Smooth muscle cell (in vitro differentiated cells): ENCODE measurements at regions not wholly inside any gene's neighbourhood (a gene's known extent, or its start where the extent isn't known, plus 50 kb on each side); places are given as distances from the start of the nearest gene placed in this dataset.

Experiments used
- DNase-seq: peaks from one replicate; lab custom pipeline; 2025; ENCODE audit not compliant: unreplicated experiment; lab: John Stamatoyannopoulos, UW
- H2AFZ ChIP-seq: fragments of 200-600 bp; sonication (generic); 2 replicates; pipeline ENCODE4 v1.6.0; 2016; ENCODE audit warnings: antibody characterized with exemption, low read depth, mild to moderate bottlenecking
- H3F3A ChIP-seq: fragments of 200-600 bp; sonication (generic); 2 replicates; pipeline ENCODE4 v1.6.0; 2017; ENCODE audit warnings: antibody characterized with exemption, low read depth
- H3K27ac ChIP-seq: fragments of 200-600 bp; sonication (generic); 2 replicates; pipeline ENCODE4 v1.5.1; 2016; ENCODE audit warnings: low read depth, mild to moderate bottlenecking
- H3K27me3 ChIP-seq: fragments of 200-600 bp; sonication (generic); 2 replicates; pipeline ENCODE4 v1.6.1; 2016; ENCODE audit warnings: low read depth, mild to moderate bottlenecking
- H3K36me3 ChIP-seq: fragments of 200-600 bp; sonication (generic); 2 replicates; pipeline ENCODE4 v1.5.1; 2016; ENCODE audit warnings: low read depth
- H3K4me1 ChIP-seq: fragments of 200-600 bp; sonication (generic); 2 replicates; pipeline ENCODE4 v1.5.1; 2016; ENCODE audit warnings: low read depth
- H3K4me2 ChIP-seq: fragments of 200-600 bp; sonication (generic); 2 replicates; pipeline ENCODE4 v1.6.0; 2016; ENCODE audit warnings: mild to moderate bottlenecking
- H3K4me3 ChIP-seq: fragments of 200-600 bp; sonication (generic); 2 replicates; pipeline ENCODE4 v1.5.1; 2016; ENCODE audit warnings: mild to moderate bottlenecking
- H3K79me2 ChIP-seq: fragments of 200-600 bp; sonication (generic); 2 replicates; pipeline ENCODE4 v1.6.0; 2016; ENCODE audit warnings: low read depth, mild to moderate bottlenecking
- H3K9ac ChIP-seq: fragments of 200-600 bp; sonication (generic); 2 replicates; pipeline ENCODE4 v1.6.0; 2016; ENCODE audit warnings: low read depth
- H3K9me3 ChIP-seq: fragments of 200-600 bp; sonication (generic); replicated peaks from 2 replicates; pipeline ENCODE4 v1.5.1; 2016; ENCODE audit warnings: low read depth
- H4K20me1 ChIP-seq: fragments of 200-600 bp; sonication (generic); 2 replicates; pipeline ENCODE4 v1.6.0; 2016; ENCODE audit warnings: low read depth
- WGBS: methylation state at CpG from one replicate; pipeline ENCODE4 v1.1.7; 2016; ENCODE audit warnings: low lambda C conversion rate; 5-methylcytosine and 5-hydroxymethylcytosine counted together
- TF ChIP-seq, protein P1 (sequence below): fragments of 200-600 bp; sonication (generic); IDR thresholded peaks from 2 replicates; pipeline ENCODE4 v1.5.1; 2017; ENCODE audit warnings: borderline replicate concordance, mild to moderate bottlenecking, antibody characterized with exemption; ENCODE audit not compliant: insufficient read depth, poor library complexity, severe bottlenecking

DNA sequence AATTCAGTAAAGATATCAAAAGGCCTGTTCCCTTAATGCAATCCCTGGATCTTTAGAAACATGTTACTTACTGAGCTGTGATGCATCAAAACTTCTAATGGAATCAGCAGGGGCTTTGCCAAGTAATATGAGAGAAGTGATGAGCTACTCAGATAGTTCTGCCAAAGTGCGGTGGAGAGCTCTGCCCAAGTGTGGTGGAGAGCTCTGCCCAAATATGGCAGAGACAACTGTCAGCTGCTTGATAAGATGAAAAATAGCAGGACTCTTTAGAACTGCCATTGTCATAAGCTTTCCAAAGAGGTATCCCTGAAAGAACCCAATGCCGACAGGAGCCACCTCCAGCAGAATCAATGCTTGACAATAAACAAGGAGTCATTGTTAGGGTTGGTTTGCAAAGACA lies 167.9 kb upstream of the SLC39A10 start:
- Histone ChIP-seq H3K4me2 (no peak overlapping the region), H3K27ac (no peak overlapping the region), H3K36me3 (no peaks in the 10 kb centered on the region), H3K4me3 (no peak overlapping the region), H4K20me1 (no peaks in the 10 kb centered on the region), H2AFZ (no peak overlapping the region), H3K9me3 (no peaks in the 10 kb centered on the region), H3K4me1 (no peaks in the 10 kb centered on the region), H3F3A (no peaks in the 10 kb centered on the region), H3K27me3 (no peaks in the 10 kb centered on the region), H3K9ac (no peak overlapping the region), H3K79me2 (no peaks in the 10 kb centered on the region)
- DNase-seq, result no peak
- TF ChIP-seq, protein P1, sequence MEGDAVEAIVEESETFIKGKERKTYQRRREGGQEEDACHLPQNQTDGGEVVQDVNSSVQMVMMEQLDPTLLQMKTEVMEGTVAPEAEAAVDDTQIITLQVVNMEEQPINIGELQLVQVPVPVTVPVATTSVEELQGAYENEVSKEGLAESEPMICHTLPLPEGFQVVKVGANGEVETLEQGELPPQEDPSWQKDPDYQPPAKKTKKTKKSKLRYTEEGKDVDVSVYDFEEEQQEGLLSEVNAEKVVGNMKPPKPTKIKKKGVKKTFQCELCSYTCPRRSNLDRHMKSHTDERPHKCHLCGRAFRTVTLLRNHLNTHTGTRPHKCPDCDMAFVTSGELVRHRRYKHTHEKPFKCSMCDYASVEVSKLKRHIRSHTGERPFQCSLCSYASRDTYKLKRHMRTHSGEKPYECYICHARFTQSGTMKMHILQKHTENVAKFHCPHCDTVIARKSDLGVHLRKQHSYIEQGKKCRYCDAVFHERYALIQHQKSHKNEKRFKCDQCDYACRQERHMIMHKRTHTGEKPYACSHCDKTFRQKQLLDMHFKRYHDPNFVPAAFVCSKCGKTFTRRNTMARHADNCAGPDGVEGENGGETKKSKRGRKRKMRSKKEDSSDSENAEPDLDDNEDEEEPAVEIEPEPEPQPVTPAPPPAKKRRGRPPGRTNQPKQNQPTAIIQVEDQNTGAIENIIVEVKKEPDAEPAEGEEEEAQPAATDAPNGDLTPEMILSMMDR, result no peak
- 88% methylated on average over 2 of the region's 2 CpGs for WGBS

DNA sequence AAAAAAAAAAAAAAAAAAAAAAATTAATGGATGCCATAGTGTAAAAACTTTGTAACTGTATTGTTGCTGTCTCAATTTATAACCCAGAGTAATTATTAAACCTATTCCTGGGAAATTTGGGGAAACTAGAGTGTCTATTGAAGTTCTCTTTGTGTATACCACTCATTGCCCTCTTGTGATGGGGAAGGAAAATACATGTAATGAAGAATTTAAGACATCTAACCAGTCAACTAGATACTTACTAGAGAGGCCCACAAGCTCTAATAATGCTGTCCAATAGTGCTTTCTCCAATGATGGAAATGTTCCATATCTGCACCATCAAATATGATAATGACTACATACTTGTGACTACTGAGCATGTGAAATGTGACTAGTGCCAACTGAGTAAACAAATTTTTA lies 168.5 kb upstream of the SLC39A10 start:
- Histone ChIP-seq H3K27me3 (no peaks in the 10 kb centered on the region), H3F3A (no peaks in the 10 kb centered on the region), H3K9ac (no peak overlapping the region), H3K79me2 (no peaks in the 10 kb centered on the region), H4K20me1 (no peaks in the 10 kb centered on the region), H3K27ac (no peak overlapping the region), H2AFZ (no peak overlapping the region), H3K4me3 (no peak overlapping the region), H3K9me3 (no peaks in the 10 kb centered on the region), H3K4me1 (no peaks in the 10 kb centered on the region), H3K4me2 (no peak overlapping the region), H3K36me3 (no peaks in the 10 kb centered on the region)
- no peak for DNase-seq
- TF ChIP-seq, protein P1, result no peak

DNA sequence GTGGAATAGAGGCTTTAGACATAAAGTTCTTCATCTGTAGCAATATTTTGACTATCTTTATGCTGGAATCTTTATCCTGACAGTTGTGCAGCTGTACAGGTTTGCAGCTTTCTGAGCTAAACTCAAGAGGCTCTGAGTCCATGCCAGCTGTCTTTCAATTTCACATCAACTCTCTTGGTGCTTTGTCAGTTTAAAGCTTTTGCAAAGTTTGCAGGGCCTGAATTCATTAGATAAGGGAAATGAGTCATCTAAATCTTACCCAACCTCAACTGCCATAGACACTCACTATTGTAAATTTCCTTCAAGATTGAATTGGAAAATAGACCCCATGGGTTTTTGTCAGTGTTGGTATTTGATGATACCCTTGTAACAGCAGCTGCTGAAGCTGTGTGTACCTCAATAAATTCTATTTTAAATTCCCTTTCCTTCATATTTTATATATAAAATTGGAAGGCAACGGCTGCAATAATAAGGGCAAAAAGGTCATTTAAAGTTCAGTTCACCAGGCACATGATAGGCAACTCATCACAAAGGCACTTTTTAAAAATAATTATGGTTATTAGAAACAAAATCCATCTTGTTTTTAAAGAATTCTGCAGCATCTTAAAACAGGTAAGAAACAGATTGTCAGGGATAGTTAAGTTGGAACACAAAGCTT lies 169.9 kb upstream of the SLC39A10 start:
- Histone ChIP-seq H3K27me3 (no peaks in the 10 kb centered on the region), H3K9me3 (no peaks in the 10 kb centered on the region), H4K20me1 (no peaks in the 10 kb centered on the region), H3K36me3 (no peaks in the 10 kb centered on the region), H3K9ac (no peak overlapping the region), H3K79me2 (no peaks in the 10 kb centered on the region), H3K27ac (peak overlapping the region; percentile 2), H3K4me3 (no peak overlapping the region), H3K4me2 (peak overlapping the region; percentile 41), H3F3A (no peaks in the 10 kb centered on the region), H3K4me1 (no peaks in the 10 kb centered on the region), H2AFZ (no peak overlapping the region)
- TF ChIP-seq, protein P1, result no peak
- no peak for DNase-seq
- 96% methylated on average over 1 of the region's 1 CpG for WGBS

DNA sequence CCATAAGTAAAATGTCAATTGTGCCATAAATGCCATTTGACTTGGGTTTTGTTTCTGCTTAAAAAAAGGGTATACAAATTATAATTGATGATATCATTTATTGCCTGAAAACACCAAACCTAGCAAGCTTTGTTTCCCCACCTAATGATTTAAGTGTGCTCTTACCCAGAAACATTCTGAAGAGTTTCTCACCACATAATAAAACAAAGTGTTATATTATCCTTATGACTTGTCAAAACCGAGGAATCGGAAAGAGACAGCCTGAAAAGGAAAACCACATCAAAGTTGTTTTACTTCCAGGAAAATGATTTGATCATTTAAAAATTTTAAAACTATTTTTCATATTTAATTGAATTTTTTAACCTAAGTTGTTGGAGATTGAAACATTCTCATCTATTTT lies 170.5 kb upstream of the SLC39A10 start:
- Histone ChIP-seq H3K4me2 (peak overlapping the region; percentile 41), H2AFZ (no peak overlapping the region), H3K79me2 (no peaks in the 10 kb centered on the region), H3K4me3 (no peak overlapping the region), H3K27me3 (no peaks in the 10 kb centered on the region), H3K27ac (peak overlapping the region; percentile 2), H3F3A (no peaks in the 10 kb centered on the region), H3K4me1 (no peaks in the 10 kb centered on the region), H3K36me3 (no peaks in the 10 kb centered on the region), H3K9me3 (no peaks in the 10 kb centered on the region), H3K9ac (no peak overlapping the region), H4K20me1 (no peaks in the 10 kb centered on the region)
- 65% methylated on average over 2 of the region's 2 CpGs for WGBS
- TF ChIP-seq, protein P1, result no peak
- no peak for DNase-seq
